Fibroblast of pulmonary artery (primary cell): ENCODE measurements at regions not wholly inside any gene's neighbourhood (a gene's known extent, or its start where the extent isn't known, plus 50 kb on each side); places are given as distances from the start of the nearest gene placed in this dataset.

Experiments
- DNase-seq: peaks from one replicate; pipeline ENCODE4 v3.0.0-alpha.2; 2010; ENCODE audit warnings: low read depth
- H3K4me3 ChIP-seq: replicated peaks from 2 replicates; pipeline ENCODE4 v1.5.1; 2011; ENCODE audit warnings: low read depth, mild to moderate bottlenecking, control low read depth, low read length, moderate library complexity
- CTCF ChIP-seq: IDR thresholded peaks from 2 replicates; pipeline ENCODE4 v1.5.1; 2011; ENCODE audit warnings: mild to moderate bottlenecking, control low read depth, low read length, inconsistent platforms; ENCODE audit errors: missing control alignments

- no peak for DNase-seq
- TF ChIP-seq CTCF, result no peak
- no peak overlapping the region for H3K4me3 ChIP-seq
Observed at GRCh38 chr2:41863062-41863461, 184.8 kb upstream of the PKDCC start.

- no peak overlapping the region for H3K4me3 ChIP-seq
- no peak for TF ChIP-seq CTCF
- no peak for DNase-seq
Observed at GRCh38 chr2:41865263-41865662, 182.6 kb upstream of the PKDCC start.

- no peak for TF ChIP-seq CTCF
- DNase-seq, result no peak
- no peak overlapping the region for H3K4me3 ChIP-seq
Observed at GRCh38 chr2:41867553-41867952, 180.3 kb upstream of the PKDCC start.

GRCh38 chr2:41869542-41870264, 178.1 kb upstream of the PKDCC start:
- DNase-seq, result peak; percentile 76
- no peak overlapping the region for H3K4me3 ChIP-seq
- peak; percentile 86 for TF ChIP-seq CTCF

GRCh38 chr2:41870265-41870585, 177.6 kb upstream of the PKDCC start:
- no peak for DNase-seq
- no peak for TF ChIP-seq CTCF
- H3K4me3 ChIP-seq, result no peak overlapping the region

- TF ChIP-seq CTCF, result peak; percentile 43
- DNase-seq, result no peak
- no peak overlapping the region for H3K4me3 ChIP-seq
Observed at GRCh38 chr2:41871080-41871479, 176.7 kb upstream of the PKDCC start.

- DNase-seq, result peak; percentile 37
- no peak for TF ChIP-seq CTCF
- H3K4me3 ChIP-seq, result no peak overlapping the region
Observed at GRCh38 chr2:41872646-41873045, 175.2 kb upstream of the PKDCC start.
